Tibial artery (tissue), 4 donors: ENCODE measurements at regions not wholly inside any gene's neighbourhood (a gene's known extent, or its start where the extent isn't known, plus 50 kb on each side); places are given as distances from the start of the nearest gene placed in this dataset.
"Not testable (repeated sequence)": the region's sequence is repeated elsewhere in the genome, so short reads cannot be mapped to it uniquely, and the experiment has no call there.

Experiments
- DNase-seq, 2 donors: peaks; one replicate each; pipeline ENCODE4 v3.0.0-alpha.2; 2019
- H3K27ac ChIP-seq, 2 donors: fragments of 200-600 bp; sonication (generic) in 1 of 2; 1 replicate in 1 of 2; 2 replicates in 1 of 2; pipeline ENCODE4 v1.5.1; 2018 to 2019; ENCODE audit warnings: mild to moderate bottlenecking in 1 of 2
- H3K27me3 ChIP-seq, 2 donors: fragments of 200-600 bp; sonication (generic) in 1 of 2; one replicate each; pipeline versions ENCODE4 v1.5.1 to v1.6.0; 2016 to 2019
- H3K36me3 ChIP-seq, 3 donors: fragments of 200-600 bp; sonication (generic) in 2 of 3; one replicate each; pipeline ENCODE4 v1.5.1; 2016 to 2019; ENCODE audit warnings: mild to moderate bottlenecking in 2 of 3
- H3K4me1 ChIP-seq, 4 donors: fragments of 200-600 bp; sonication (generic) in 2 of 4; 1 replicate in 3 of 4; 2 replicates in 1 of 4; pipeline ENCODE4 v1.5.1; 2016 to 2019
- H3K4me3 ChIP-seq, 2 donors: fragments of 200-600 bp; sonication (generic) in 1 of 2; 1 replicate in 1 of 2; 2 replicates in 1 of 2; pipeline ENCODE4 v1.5.1; 2018 to 2019; ENCODE audit warnings: mild to moderate bottlenecking in 2 of 2
- H3K9me3 ChIP-seq, 3 donors: fragments of 200-600 bp; sonication (generic) in 1 of 3; one replicate each; pipeline ENCODE4 v1.5.1; 2016 to 2019
- intact Hi-C: fragments of 100-400 bp; cut with DNase I; formaldehyde crosslinking; loops from one replicate; pipeline ENCODE4 v1.15.0; 2023; ENCODE audit warnings: low total_unique reads
- TF ChIP-seq, protein P1 (sequence below), 2 experiments: fragments of 200-600 bp in 1 of 2; fragments of 450-650 bp in 1 of 2; IDR thresholded peaks; one replicate each; pipeline ENCODE4 v1.5.1; 2017 to 2019; ENCODE audit warnings: antibody characterized with exemption in 2 of 2, mild to moderate bottlenecking in 1 of 2, moderate library complexity in 1 of 2

DNA sequence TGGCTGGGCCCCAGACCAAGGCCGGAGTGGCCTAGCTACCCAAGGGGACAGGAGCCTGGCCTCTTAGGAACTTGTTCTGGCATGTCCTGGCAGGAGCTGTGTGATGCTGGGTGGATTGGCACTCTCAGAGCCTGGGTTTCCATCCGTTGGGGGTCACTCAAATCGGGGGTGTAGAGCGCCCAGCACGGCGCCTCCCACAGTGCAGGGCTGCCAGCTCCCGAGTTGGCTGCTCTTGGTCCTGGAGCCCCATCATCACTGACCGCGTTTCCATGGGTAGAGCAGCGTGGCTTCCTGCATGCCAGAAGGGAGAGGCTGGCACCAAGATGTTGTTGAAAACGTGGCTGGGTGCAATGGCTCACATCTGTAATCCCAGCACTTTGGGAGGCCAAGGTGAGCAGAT, 70.3 kb downstream of the UNCX start:
- DNase-seq = no peak
- no peak overlapping the region for H3K4me3 ChIP-seq
- no peaks in the 10 kb centered on the region for H3K9me3 ChIP-seq
- TF ChIP-seq, protein P1, sequence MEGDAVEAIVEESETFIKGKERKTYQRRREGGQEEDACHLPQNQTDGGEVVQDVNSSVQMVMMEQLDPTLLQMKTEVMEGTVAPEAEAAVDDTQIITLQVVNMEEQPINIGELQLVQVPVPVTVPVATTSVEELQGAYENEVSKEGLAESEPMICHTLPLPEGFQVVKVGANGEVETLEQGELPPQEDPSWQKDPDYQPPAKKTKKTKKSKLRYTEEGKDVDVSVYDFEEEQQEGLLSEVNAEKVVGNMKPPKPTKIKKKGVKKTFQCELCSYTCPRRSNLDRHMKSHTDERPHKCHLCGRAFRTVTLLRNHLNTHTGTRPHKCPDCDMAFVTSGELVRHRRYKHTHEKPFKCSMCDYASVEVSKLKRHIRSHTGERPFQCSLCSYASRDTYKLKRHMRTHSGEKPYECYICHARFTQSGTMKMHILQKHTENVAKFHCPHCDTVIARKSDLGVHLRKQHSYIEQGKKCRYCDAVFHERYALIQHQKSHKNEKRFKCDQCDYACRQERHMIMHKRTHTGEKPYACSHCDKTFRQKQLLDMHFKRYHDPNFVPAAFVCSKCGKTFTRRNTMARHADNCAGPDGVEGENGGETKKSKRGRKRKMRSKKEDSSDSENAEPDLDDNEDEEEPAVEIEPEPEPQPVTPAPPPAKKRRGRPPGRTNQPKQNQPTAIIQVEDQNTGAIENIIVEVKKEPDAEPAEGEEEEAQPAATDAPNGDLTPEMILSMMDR (IDR thresholded peaks at IDR 0.05) = no peak
- H3K4me1 ChIP-seq = no peaks in the 10 kb centered on the region
- H3K27ac ChIP-seq = no peak overlapping the region
- intact Hi-C loops = no loop called here
- peaks cover 0 to 58% of the 10 kb centered on the region in 2 donors for H3K27me3 ChIP-seq
- H3K36me3 ChIP-seq = no peaks in the 10 kb centered on the region

DNA sequence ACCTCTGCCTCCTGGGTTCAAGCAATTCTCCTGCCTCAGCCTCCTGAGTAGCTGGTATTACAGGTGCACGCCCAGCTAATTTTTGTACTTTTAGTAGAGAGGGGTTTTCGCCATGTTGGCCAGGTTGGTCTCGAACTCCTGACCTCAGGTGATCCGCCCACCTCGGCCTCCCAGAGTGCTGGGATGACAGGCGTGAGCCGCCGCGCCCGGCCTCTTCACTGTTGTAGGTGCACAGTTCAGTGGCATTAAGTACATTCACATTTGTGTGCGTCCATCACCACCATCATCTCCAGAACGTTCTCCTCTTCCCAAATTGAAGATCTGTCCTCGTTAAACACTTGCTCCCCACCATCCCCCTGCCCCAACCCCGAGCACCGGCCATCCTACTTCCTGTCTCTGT, 71.3 kb downstream of the UNCX start:
- H3K27ac ChIP-seq, H3K9me3 ChIP-seq, DNase-seq, H3K4me3 ChIP-seq, H3K36me3 ChIP-seq, intact Hi-C loops, H3K4me1 ChIP-seq: not testable (repeated sequence)
- H3K27me3 ChIP-seq = peaks cover 0 to 53% of the 10 kb centered on the region in 2 donors

DNA sequence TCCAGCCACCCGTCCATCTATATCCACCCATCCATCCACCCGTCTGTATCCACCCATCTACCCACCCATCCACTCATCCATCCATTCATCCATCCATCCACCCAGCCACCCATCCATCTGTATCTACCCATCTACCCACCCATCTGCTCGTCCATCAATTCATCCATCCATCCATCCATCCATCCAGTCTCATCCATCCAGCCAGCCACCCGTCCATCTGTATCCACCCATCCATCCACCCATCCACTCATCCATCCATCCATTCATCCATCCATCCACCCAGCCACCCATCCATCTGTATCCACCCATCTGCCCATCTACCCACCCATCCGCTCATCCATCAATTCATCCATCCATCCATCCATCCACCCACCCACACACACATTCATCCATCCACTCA, 73.2 kb downstream of the UNCX start:
- DNase-seq = no peak
- intact Hi-C loops = no loop called here
- H3K4me1 ChIP-seq = no peaks in the 10 kb centered on the region
- peaks cover 0 to 41% of the 10 kb centered on the region in 2 donors for H3K27me3 ChIP-seq
- H3K4me3 ChIP-seq = no peak overlapping the region
- H3K9me3 ChIP-seq = no peaks in the 10 kb centered on the region
- no peaks in the 10 kb centered on the region for H3K36me3 ChIP-seq
- TF ChIP-seq, protein P1 (IDR thresholded peaks at IDR 0.05) = no peak
- H3K27ac ChIP-seq = no peak overlapping the region

DNA sequence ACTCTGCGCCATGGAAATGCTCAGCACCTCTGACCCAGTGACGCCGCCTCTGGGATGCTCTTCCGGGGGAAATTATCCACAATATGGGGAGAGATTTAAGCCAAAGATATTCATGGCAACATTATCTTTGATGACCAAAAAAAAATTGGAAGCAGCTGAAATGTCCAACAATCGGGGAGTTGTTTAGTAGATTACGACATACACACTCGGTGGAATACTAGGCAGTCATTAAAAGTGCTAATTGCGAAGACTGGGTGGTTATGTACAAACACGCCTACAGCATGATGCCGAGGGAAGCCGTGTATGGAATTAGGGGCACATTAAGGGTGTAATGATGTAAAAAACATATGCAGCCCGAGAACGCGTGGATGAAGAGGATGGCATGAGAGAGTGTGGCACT, 75.2 kb downstream of the UNCX start:
- intact Hi-C loops = no loop called here
- Histone ChIP-seq H3K9me3 (peaks cover 0 to 9% (median 0%) of the 10 kb centered on the region in 3 donors), H3K27me3 (peaks cover 0 to 40% of the 10 kb centered on the region in 2 donors), H3K4me3 (no peak overlapping the region), H3K27ac (no peak overlapping the region), H3K36me3 (no peaks in the 10 kb centered on the region), H3K4me1 (no peaks in the 10 kb centered on the region)
- TF ChIP-seq, protein P1 (IDR thresholded peaks at IDR 0.05) = no peak
- DNase-seq = no peak

DNA sequence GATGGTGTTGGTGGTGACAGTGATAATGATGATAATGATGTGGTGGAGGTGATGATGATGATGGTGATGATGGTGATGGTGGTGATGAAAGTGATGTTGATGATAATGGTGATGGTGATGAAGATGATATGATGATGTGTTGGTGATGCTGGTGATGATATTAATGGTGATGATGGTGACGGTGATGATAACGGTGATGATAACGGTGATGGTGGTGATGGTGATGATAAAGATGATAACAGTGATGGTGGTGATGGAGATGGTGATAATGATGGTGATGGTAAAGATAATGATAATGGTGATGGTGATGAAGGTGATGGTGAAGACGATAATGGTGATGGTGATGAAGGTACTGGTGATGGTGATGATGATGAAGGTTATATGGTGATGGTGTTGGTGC, 76.6 kb downstream of the UNCX start:
- H3K4me3 ChIP-seq = no peak overlapping the region
- H3K27ac ChIP-seq = no peak overlapping the region
- peaks cover 0 to 43% of the 10 kb centered on the region in 2 donors for H3K27me3 ChIP-seq
- no peaks in the 10 kb centered on the region for H3K4me1 ChIP-seq
- intact Hi-C loops = no loop called here
- TF ChIP-seq, protein P1 (IDR thresholded peaks at IDR 0.05) = no peak
- H3K9me3 ChIP-seq = peaks cover 0 to 9% (median 0%) of the 10 kb centered on the region in 3 donors
- no peaks in the 10 kb centered on the region for H3K36me3 ChIP-seq
- no peak for DNase-seq

DNA sequence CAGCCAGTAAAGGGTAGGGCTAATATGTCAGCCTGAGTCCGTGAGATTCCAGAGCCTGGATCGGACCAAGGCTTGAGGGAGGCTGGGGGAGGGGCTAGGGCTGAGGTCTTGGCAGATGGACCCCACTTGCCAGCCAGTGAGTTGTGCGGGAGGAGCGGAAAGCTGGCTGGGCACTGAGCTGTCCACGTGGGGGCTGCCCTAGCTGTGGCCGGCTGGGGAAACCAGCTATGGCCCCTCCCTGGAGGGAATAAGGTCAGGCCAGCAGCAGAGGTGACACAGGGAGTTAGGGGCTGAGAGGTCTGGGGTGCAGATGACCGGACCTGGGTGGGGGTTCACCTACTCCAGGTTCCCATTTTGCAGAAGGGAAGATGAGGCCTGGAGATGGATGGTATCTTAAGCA, 77.3 kb downstream of the UNCX start:
- no peaks in the 10 kb centered on the region for H3K4me1 ChIP-seq
- H3K27ac ChIP-seq = no peak overlapping the region
- intact Hi-C loops = no loop called here
- TF ChIP-seq, protein P1 (IDR thresholded peaks at IDR 0.05) = no peak
- no peak for DNase-seq
- peaks cover 0 to 9% (median 0%) of the 10 kb centered on the region in 3 donors for H3K9me3 ChIP-seq
- peaks cover 0 to 48% of the 10 kb centered on the region in 2 donors for H3K27me3 ChIP-seq
- H3K36me3 ChIP-seq = no peaks in the 10 kb centered on the region
- H3K4me3 ChIP-seq = no peak overlapping the region
